MCF 10A (cell line): ENCODE measurements at regions not wholly inside any gene's neighbourhood (a gene's known extent, or its start where the extent isn't known, plus 50 kb on each side); places are given as distances from the start of the nearest gene placed in this dataset.

Experiments used
- BruUV-seq: library from RNA; stranded (reverse); fragments of 400-500 nt; replicated peaks from 2 replicates; lab custom pipeline; 2021; lab: Mats Ljungman, UMichigan
- CTCF ChIA-PET: fragments of 300-600 bp; sonication (Branson Sonifier 250); formaldehyde crosslinking; extraction: SDS; loops from one replicate; lab custom pipeline; 2021; ENCODE audit warnings: antibody characterized with exemption, inconsistent platforms; lab: Yijun Ruan, JAX
- POLR2A ChIA-PET: fragments of 300-600, 350-650 bp; sonication (Branson Sonifier 250); formaldehyde crosslinking; extraction: SDS; loops from one replicate; lab custom pipeline; 2020; ENCODE audit warnings: antibody characterized with exemption, inconsistent platforms; lab: Yijun Ruan, JAX
- DNase-seq: peaks from one replicate; pipeline ENCODE4 v3.0.0-alpha.2; 2018; ENCODE audit not compliant: unreplicated experiment
- H3K27ac Mint-ChIP-seq: one replicate; pipeline ENCODE4 v1.8.0; 2022; ENCODE audit warnings: mild to moderate bottlenecking, low read depth, mixed read lengths; ENCODE audit not compliant: unreplicated experiment
- H3K27me3 Mint-ChIP-seq: one replicate; pipeline ENCODE4 v1.8.0; 2022; ENCODE audit warnings: mixed read lengths; ENCODE audit not compliant: insufficient read depth, unreplicated experiment
- H3K36me3 Mint-ChIP-seq: one replicate; pipeline ENCODE4 v1.8.0; 2022; ENCODE audit warnings: mild to moderate bottlenecking, moderate library complexity, mixed read lengths; ENCODE audit not compliant: insufficient read depth, unreplicated experiment
- H3K4me1 Mint-ChIP-seq: one replicate; pipeline ENCODE4 v1.8.0; 2022; ENCODE audit warnings: mixed read lengths; ENCODE audit not compliant: insufficient read depth, unreplicated experiment
- H3K4me3 Mint-ChIP-seq: one replicate; pipeline ENCODE4 v1.8.0; 2022; ENCODE audit warnings: mild to moderate bottlenecking, moderate library complexity, mixed read lengths; ENCODE audit not compliant: unreplicated experiment
- H3K9me3 Mint-ChIP-seq: one replicate; pipeline ENCODE4 v1.8.0; 2022; ENCODE audit warnings: mixed read lengths; ENCODE audit not compliant: unreplicated experiment
- CTCF ChIP-seq: fragments of 200-600 bp; IDR thresholded peaks from one replicate; pipeline ENCODE4 v1.8.0; 2022; ENCODE audit warnings: antibody characterized with exemption, mild to moderate bottlenecking; ENCODE audit not compliant: unreplicated experiment
- intact Hi-C: fragments of 100-400 bp; cut with micrococcal nuclease; formaldehyde crosslinking; loops from 2 replicates; pipeline ENCODE4 v1.14.1; 2022

- H3K36me3 Mint-ChIP-seq, result no peaks in the 10 kb centered on the region
- no peak overlapping the region for H3K27ac Mint-ChIP-seq
- ChIA-PET POLR2A (no interaction called here), CTCF (no interaction called here)
- H3K4me1 Mint-ChIP-seq, result peaks cover 6% of the 10 kb centered on the region
- intact Hi-C loops, result no loop called here
- BruUV-seq, result no TSS peak
- no peak for DNase-seq
- TF ChIP-seq CTCF, result no peak
- H3K27me3 Mint-ChIP-seq, result no peaks in the 10 kb centered on the region
- H3K9me3 Mint-ChIP-seq, result peaks cover 6% of the 10 kb centered on the region
- no peak overlapping the region for H3K4me3 Mint-ChIP-seq
Measured at GRCh38 chr2:81043681-81044080, 739.1 kb upstream of the LRRTM1 start.

- CTCF ChIA-PET, result interaction anchor here (0.6 to 0.7 kb wide), 3 partner anchors 27 to 1388 kb away, joined by 3 to 5 read pairs (median 3); no protein-coding TSS in a partner anchor
- no TSS peak for BruUV-seq
- no peak for TF ChIP-seq CTCF
- no peak overlapping the region for H3K27ac Mint-ChIP-seq
- H3K4me1 Mint-ChIP-seq, result no peaks in the 10 kb centered on the region
- H3K27me3 Mint-ChIP-seq, result no peaks in the 10 kb centered on the region
- DNase-seq, result peak; percentile 16
- H3K9me3 Mint-ChIP-seq, result peaks cover 9% of the 10 kb centered on the region
- no peak overlapping the region for H3K4me3 Mint-ChIP-seq
- no peaks in the 10 kb centered on the region for H3K36me3 Mint-ChIP-seq
- intact Hi-C loops, result loop anchor here (10.0 kb wide), 1 partner anchor 888 kb away; no protein-coding TSS in a partner anchor
- POLR2A ChIA-PET, result no interaction called here
Measured at GRCh38 chr2:81007104-81007503, 702.6 kb upstream of the LRRTM1 start.

DNA sequence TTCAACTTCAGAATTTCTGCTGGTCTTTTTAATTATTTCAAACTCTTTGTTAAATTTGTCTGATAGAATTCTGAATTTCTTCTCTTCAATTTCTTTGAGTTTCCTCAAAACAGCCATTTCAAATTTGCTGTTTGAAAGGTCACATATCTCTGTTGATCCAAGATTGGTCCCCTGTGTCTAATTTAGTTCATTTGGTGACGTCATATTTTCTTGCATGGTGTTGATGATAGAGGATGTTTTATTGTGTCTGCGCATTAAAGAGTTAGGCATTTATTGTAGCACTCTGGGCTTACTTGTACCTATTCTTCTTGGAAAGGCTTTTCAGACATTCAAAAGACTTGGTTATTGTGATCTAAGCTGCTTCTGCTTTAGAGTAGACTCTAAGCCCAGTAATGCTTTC is 698.4 kb upstream of the LRRTM1 start:
- POLR2A ChIA-PET, result no interaction called here
- no TSS peak for BruUV-seq
- intact Hi-C loops, result loop anchor here (10.0 kb wide), 1 partner anchor 892 kb away; no protein-coding TSS in a partner anchor
- CTCF ChIA-PET, result no interaction called here
- Mint-ChIP-seq H3K4me1 (no peaks in the 10 kb centered on the region), H3K27me3 (no peaks in the 10 kb centered on the region), H3K36me3 (no peaks in the 10 kb centered on the region), H3K27ac (no peak overlapping the region), H3K9me3 (peaks cover 17% of the 10 kb centered on the region), H3K4me3 (no peak overlapping the region)
- no peak for DNase-seq
- TF ChIP-seq CTCF, result no peak

DNA sequence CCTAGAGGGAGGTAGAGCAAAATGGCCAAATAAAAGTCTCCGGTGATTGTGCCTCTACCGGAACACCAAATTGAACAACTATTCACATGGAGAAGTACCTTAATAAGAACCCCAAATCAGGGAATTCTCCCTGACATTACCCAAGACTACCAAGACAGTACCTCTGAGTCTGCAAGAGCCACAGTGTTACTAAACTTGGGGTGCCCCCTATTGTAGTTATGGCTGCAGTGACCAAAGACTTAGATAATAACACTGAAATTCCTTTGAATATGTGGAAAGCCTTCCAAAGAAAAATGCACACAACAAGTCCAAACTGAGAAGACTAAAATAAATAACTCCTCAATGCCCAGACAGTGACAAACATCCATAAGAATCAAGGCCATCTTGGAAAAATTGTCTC is 682.9 kb upstream of the LRRTM1 start:
- no peaks in the 10 kb centered on the region for H3K4me1 Mint-ChIP-seq
- no TSS peak for BruUV-seq
- no peak for TF ChIP-seq CTCF

More for the DNA sequence above, 682.9 kb upstream of the LRRTM1 start:
- ChIA-PET CTCF (interaction anchor here (0.6 kb wide), 1 partner anchor 328 kb away, joined by 3 read pairs; no protein-coding TSS in a partner anchor), POLR2A (no interaction called here)
- H3K9me3 Mint-ChIP-seq, result peaks cover 7% of the 10 kb centered on the region
- H3K36me3 Mint-ChIP-seq, result no peaks in the 10 kb centered on the region
- no peak overlapping the region for H3K4me3 Mint-ChIP-seq
- H3K27ac Mint-ChIP-seq, result no peak overlapping the region
- H3K27me3 Mint-ChIP-seq, result no peaks in the 10 kb centered on the region
- no peak for DNase-seq
- intact Hi-C loops, result no loop called here
